Gastroesophageal sphincter (tissue), 3 donors: ENCODE measurements at regions not wholly inside any gene's neighbourhood (a gene's known extent, or its start where the extent isn't known, plus 50 kb on each side); places are given as distances from the start of the nearest gene placed in this dataset.

Experiments
- EP300 ChIP-seq: sonication (generic); formaldehyde crosslinking; IDR thresholded peaks from one replicate; pipeline ENCODE4 v1.6.1; 2017; ENCODE audit warnings: antibody characterized with exemption, mild to moderate bottlenecking
- POLR2A ChIP-seq, 2 donors: fragments of 450-650 bp; IDR thresholded peaks; one replicate each; pipeline ENCODE4 v1.6.1; 2017; ENCODE audit warnings: antibody characterized with exemption in 2 of 2, mild to moderate bottlenecking in 2 of 2, moderate library complexity in 1 of 2
- POLR2AphosphoS5 ChIP-seq: sonication (generic); formaldehyde crosslinking; IDR thresholded peaks from one replicate; pipeline ENCODE4 v1.6.1; 2017; ENCODE audit warnings: antibody characterized with exemption
- TF ChIP-seq, protein P1 (sequence below), 4 experiments: fragments of 200-600 bp in 2 of 4; fragments of 450-650 bp in 2 of 4; sonication (generic) in 1 of 4; IDR thresholded peaks; one replicate each; pipeline ENCODE4 v1.5.1; 2017 to 2019; ENCODE audit warnings: antibody characterized with exemption in 4 of 4, mild to moderate bottlenecking in 2 of 4, moderate library complexity in 2 of 4

DNA sequence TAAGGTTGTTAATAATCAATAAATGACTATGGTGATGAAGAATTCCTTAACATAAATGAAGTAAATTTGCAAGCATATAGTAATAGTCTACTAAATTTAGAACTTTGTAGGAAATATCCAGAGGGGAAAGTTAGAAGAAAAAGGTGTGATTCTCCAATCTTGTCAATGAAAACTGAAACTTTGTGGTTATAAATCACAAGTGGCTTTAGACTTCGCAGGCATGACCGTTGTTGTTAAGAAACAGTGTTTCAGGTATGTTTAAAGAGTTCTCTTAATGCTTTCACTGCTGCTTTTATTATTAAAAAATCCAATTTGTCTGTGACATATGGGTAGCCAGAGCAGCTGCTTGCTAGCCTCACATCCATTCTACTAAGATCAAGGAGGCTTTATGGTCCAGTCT, 475.6 kb upstream of the ADGRB3 start:
- TF ChIP-seq POLR2A (IDR thresholded peaks at IDR 0.05) (no peak), POLR2AphosphoS5 (no peak), EP300 (no peak)
- TF ChIP-seq, protein P1, sequence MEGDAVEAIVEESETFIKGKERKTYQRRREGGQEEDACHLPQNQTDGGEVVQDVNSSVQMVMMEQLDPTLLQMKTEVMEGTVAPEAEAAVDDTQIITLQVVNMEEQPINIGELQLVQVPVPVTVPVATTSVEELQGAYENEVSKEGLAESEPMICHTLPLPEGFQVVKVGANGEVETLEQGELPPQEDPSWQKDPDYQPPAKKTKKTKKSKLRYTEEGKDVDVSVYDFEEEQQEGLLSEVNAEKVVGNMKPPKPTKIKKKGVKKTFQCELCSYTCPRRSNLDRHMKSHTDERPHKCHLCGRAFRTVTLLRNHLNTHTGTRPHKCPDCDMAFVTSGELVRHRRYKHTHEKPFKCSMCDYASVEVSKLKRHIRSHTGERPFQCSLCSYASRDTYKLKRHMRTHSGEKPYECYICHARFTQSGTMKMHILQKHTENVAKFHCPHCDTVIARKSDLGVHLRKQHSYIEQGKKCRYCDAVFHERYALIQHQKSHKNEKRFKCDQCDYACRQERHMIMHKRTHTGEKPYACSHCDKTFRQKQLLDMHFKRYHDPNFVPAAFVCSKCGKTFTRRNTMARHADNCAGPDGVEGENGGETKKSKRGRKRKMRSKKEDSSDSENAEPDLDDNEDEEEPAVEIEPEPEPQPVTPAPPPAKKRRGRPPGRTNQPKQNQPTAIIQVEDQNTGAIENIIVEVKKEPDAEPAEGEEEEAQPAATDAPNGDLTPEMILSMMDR (IDR thresholded peaks at IDR 0.05), result no peak
